ENCODE measurements at regions not wholly inside any gene's neighbourhood (a gene's known extent, or its start where the extent isn't known, plus 50 kb on each side); places are given as distances from the start of the nearest gene placed in this dataset.

GRCh38 chr17:5958850-5959249, 111.3 kb upstream of the WSCD1 start:
- TF ChIP-seq CTCF (IDR thresholded peaks at IDR 0.05; ENCODE audit: low read depth, low read length) (no peak), MAX (IDR thresholded peaks at IDR 0.05; ENCODE audit: low read depth, low read length) (no peak), POLR2A (IDR thresholded peaks at IDR 0.05; ENCODE audit: extremely low read depth, insufficient read length) (no peak), MYC (IDR thresholded peaks at IDR 0.05; ENCODE audit: low read depth, low read length) (no peak)

Data from NB4 (cell line).